Right ventricle myocardium inferior (tissue), 1 donor: ENCODE measurements at regions not wholly inside any gene's neighbourhood (a gene's known extent, or its start where the extent isn't known, plus 50 kb on each side); places are given as distances from the start of the nearest gene placed in this dataset.
"Not testable (repeated sequence)": the region's sequence is repeated elsewhere in the genome, so short reads cannot be mapped to it uniquely, and the experiment has no call there.

Experiments used
- ATAC-seq: fragments of 200-7000 bp; cut with Tn5 transposase; one replicate; pipeline ENCODE4 v1.9.1; 2020; ENCODE audit warnings: mild to moderate bottlenecking, moderate library complexity
- DNase-seq: peaks from one replicate; pipeline ENCODE4 v3.0.0; 2021; ENCODE audit errors: missing footprints
- intact Hi-C: fragments of 100-400 bp; cut with DNase I; formaldehyde crosslinking; loops from one replicate; pipeline ENCODE4 v1.11.0; 2022
- donor health status: DM: no; HTN: yes; CAD: no; lungs with severe emphysema.

DNA sequence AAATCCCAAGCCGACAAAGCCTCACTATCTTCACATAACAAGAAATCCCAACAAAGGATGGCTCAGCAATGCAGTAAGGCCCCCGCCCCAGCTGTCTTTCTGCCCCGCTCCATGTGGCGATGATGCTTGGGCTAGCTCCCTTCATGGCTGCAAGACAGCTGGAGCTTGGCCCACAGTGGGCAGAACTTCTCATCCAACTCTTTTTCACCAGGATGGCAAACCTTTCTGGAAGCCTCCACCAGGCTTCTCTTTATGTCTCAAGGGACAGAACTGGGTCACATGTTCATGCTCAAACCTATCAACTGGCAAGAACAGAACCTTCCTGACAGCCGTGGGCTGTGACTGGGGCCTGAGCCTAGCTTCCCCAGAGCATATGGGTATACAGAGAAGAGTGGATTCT is 260.5 kb upstream of the MKLN1 start:
- ATAC-seq (no peak), DNase-seq (no peak)
- intact Hi-C loops, result no loop called here

DNA sequence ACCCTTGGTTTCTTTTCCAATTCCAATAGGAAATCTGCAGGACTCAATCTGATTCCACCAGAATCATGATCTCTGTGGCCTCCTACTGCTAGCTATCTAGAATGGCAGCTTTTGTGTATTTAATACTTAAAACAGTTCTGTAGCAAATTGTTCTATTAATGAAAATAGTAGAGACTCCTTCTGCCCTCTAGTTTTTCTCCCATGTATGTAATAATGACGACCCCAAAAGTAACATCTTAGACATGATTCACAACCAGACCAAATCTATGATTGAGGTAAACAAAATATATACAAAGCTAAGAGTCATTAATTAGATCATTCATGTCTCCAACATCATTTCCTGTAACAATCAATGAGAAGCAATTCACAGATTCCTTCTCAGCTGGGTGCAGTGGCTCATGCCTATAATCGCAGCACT is 259.1 kb upstream of the MKLN1 start:
- intact Hi-C loops, result no loop called here
- no peak for DNase-seq
- no peak for ATAC-seq

DNA sequence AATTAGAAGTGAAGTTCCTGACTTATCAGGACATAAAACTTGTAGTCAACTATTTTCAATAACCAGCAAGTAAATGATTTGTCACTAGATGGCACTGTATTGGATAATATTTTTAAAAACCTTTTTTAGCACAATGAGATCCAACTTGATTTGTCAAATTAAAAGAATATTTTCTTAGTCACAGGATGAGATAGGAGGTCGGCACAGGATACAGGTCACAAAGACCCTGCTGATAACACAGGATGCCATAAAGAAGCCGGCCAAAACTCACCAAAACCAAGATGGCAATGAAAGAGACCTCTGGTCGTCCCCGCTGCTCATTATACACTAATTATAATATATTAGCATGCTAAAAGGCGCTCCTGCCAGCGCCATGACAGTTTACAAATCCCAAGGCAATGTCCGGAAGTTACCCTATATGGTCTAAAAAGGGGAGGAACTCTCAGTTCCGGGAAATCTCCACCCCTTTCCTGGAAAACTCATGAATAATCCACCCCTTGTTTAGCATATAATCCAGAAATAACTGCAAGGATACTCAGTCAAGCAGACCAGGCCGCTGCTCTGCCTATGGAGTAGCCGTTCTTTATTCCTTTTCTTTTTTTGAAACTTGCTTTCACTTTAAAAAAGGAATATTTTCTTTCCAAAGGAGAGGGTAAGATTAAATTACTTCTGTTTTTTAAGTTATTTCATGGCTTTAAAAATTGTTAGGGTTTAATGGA is 255.7 kb upstream of the MKLN1 start:
- ATAC-seq, result peak; percentile 38
- DNase-seq, result no peak
- intact Hi-C loops, result loop anchor here (2.0 to 5.0 kb wide), 3 partner anchors 33 to 350 kb away; no protein-coding TSS in a partner anchor

DNA sequence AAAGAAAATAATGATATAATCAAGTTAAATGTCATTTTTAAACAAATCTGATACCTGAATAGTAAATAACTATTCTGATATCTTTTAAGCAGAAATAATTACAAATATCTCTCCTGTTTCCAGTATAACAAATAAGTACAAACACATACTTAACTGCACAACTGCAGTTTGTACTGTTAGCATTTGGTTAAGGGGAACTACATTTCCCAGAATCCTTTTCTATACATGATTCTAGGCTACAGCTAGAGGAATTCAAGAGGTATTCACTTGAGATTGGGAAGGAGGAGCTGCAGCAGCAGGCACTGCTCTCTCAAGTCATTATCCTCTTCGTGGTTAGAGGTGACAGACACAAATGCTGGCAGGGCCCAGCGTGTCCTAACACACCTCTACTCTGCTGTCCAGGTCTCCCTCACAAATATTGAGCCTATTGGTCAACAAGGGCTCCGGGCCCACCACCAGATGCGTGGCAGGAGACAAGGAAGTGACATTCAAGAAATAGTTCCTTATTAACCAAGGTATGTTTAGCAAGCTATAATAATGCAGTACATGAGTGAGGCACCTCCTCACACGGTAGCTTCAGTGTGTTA is 255.1 kb upstream of the MKLN1 start:
- ATAC-seq, result peak; percentile 24
- intact Hi-C loops, result loop anchor here (2.0 to 5.0 kb wide), 3 partner anchors 32 to 350 kb away; no protein-coding TSS in a partner anchor
- DNase-seq, result no peak

DNA sequence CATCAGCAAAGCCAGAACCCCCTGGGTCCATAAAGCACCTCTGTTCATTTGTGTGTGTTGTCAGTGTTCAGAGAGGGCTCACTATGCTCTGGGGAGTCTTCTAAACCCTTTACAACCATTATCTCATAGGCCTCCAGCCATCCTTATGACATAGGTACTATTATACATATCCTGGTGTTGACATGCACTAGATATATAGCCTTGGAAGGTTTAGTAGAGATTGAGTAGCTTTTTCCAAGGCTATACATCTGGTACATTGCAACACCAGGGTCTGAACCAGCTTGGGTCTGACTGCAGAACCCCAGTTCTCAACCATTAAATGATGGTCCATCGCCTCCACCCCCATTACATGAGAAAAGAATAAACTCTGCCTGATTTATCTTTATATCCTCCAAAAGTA is 253.6 kb upstream of the MKLN1 start:
- intact Hi-C loops, result loop anchor here (5.0 kb wide), 1 partner anchor 348 kb away; no protein-coding TSS in a partner anchor
- no peak for ATAC-seq

DNA sequence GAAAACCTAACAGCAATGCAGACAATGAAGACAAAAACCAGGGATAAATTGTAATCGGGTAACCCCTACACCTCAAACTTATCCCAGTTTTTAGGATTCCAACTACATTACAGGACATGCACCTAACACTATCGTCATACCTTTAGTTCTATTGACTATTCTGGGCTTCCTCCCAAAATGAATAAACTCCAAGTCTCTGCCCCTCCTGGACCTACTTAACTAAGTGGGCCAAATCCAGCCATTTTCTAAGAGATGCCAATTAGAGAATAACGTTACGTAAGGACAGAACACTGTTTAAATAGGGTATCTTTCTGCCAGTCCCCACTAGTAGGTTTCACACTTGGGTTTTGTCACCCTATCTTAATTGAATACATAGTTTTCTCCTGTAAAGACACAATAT is 253.1 kb upstream of the MKLN1 start:
- intact Hi-C loops, result loop anchor here (5.0 kb wide), 1 partner anchor 348 kb away; no protein-coding TSS in a partner anchor
- DNase-seq, result no peak
- ATAC-seq, result no peak

More for the DNA sequence above, 253.6 kb upstream of the MKLN1 start:
- DNase-seq, result no peak

DNA sequence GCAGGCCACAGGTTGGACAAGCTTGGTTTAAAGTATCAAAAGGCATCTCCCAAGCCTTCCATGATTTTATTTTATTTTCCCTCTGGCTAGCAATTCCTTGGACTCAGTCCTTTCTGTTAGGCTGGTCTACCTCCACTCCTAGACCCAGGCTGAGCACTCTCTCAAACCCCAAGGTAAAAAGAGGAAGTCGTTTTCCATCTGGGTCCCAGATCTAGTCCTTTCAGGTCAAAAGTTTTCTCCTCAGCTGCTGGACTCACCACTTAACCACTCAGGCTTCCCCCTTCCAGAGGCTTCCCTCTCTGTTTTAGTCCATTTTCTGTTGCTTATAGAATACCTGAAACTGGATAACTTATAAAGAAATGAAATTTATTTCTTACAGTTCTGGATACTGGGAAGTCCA is 252.3 kb upstream of the MKLN1 start:
- intact Hi-C loops, result no loop called here
- ATAC-seq (no peak), DNase-seq (no peak)

DNA sequence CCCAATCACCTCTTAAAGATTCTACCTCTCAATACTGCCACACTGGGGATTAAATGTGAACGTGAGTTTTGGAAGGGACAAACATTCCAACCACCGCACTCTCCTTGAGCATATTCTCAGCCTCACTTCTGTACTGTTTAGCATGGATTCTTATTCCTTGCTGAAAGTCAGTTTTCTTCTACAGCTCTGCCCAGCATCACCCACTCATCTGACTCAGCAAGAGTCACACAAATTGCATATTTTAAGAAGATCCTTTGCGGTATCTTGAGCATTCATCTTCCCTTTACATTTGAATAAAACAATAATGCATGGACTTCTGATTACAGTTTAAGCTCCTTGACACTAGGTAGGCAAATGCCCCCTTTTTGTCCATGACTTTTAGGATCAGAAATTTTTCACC is 251.6 kb upstream of the MKLN1 start:
- intact Hi-C loops, result no loop called here
- no peak for ATAC-seq

DNA sequence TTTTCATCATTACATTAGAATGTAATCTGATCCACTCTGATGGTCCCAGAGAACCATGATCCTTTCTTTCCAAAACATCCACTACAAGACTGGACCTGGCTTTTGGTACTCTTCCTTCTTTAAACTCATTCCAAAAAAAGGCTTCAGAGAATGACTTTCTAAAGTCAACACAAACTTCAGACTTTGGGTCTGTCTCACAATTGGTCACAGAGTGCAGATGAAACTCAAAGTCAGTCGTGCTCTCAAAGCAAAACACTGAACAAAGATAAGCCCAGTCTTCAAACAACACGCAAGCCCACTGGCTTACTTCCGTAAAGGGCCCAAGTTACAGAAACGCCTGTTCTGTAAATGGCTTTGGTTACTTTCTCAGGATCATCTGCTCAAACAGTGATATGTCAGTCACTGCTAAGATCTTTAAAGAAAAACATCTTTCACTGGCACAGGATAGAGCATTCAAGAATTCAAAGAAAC is 250.9 kb upstream of the MKLN1 start:
- intact Hi-C loops, result no loop called here
- DNase-seq, result no peak
- no peak for ATAC-seq

More for the DNA sequence above, 251.6 kb upstream of the MKLN1 start:
- no peak for DNase-seq

DNA sequence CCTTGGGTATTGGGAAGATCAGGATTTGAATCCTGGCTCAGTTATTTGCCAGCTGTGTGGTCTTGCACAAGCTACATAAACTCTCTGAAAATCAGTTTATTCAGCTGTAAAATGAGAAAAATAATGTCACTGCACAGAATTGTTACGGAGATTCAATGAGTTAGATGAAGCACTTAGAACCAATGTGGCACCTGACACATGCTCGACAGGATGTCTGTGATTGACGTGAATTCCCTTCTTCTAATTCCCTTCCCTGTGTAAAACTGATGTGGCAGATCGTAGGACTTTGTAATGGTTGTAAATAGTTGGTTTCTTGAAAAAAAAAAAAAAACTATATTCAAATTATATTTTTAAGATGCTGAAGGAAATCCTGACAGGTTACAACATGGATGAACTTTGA is 249.9 kb upstream of the MKLN1 start:
- no peak for ATAC-seq
- intact Hi-C loops, result no loop called here
- DNase-seq, result no peak

DNA sequence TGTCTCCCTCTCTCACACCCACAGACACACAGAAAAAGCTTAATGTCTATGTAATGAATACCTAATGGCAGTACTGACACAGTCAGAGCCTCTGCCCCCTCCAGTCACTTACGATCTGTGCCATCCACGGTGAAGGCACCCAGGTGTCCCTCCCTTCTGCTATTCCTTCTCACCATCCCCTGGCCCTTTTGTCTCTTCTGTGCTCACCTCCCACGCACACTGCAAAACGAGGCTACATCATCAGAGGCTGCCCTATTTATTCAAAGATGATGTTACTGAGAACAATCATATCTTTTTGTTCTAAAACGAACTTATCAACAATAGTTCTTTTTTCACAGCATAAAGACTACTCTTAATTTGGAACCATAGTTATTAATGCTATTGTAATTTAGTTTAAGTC is 246.9 kb upstream of the MKLN1 start:
- no peak for DNase-seq
- intact Hi-C loops, result no loop called here
- no peak for ATAC-seq

DNA sequence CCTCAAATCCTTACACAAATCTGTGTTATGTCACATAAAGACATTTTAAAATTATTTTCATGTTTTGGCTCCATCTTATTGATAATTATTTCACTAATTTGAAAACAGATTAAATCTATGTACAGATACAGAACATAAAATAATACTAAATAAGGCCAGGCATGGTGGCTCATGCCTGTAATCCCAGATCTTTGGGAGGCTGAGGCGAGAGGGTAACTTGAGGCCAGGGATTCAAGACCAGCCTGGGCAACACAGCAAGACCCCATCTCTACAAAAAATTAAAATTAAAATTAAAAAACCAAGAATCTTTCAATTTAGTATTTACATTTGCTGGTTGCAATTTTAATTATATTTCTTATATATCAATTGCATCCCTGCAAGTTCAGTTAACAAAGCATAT is 246.4 kb upstream of the MKLN1 start:
- ATAC-seq (no peak), DNase-seq (no peak)
- intact Hi-C loops, result no loop called here

DNA sequence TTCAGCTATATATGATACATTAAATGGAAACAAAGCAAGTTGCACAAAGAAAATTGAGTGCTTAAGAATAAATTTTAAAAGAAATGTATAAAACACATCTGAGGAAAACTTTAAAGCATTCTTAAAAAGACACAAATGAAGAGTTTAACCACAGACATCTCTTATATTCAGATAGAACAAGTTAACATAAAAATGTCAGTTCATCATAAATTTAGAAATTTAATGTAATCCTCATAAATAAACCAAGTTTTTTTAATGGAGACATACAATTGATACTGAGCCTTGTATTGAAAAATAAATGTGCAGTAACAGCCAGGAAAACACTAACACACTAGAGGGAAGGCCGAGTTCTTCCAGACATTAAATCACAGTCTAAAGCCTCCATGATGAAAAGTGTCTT is 243.9 kb upstream of the MKLN1 start:
- no peak for ATAC-seq
- intact Hi-C loops, result no loop called here
- DNase-seq, result no peak

DNA sequence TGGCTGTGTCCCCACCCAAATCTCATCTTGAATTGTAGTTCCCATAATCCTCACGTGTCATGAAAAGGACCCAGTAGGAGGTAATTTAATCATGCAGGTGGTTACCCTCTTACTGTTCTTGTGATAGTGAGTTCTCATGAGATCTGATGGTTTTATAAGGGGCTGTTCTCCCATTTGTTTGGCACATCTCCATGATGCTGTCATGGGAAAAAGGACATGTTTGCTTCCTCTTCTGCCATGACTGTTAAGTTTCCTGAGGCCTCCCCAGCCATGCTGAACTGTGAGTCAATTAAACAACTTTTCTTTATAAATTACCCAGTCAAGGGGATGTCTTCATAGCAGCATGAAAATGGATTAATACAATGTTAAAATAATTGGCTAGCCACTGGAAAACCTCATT is 243.3 kb upstream of the MKLN1 start:
- DNase-seq, ATAC-seq, intact Hi-C loops: not testable (repeated sequence)

DNA sequence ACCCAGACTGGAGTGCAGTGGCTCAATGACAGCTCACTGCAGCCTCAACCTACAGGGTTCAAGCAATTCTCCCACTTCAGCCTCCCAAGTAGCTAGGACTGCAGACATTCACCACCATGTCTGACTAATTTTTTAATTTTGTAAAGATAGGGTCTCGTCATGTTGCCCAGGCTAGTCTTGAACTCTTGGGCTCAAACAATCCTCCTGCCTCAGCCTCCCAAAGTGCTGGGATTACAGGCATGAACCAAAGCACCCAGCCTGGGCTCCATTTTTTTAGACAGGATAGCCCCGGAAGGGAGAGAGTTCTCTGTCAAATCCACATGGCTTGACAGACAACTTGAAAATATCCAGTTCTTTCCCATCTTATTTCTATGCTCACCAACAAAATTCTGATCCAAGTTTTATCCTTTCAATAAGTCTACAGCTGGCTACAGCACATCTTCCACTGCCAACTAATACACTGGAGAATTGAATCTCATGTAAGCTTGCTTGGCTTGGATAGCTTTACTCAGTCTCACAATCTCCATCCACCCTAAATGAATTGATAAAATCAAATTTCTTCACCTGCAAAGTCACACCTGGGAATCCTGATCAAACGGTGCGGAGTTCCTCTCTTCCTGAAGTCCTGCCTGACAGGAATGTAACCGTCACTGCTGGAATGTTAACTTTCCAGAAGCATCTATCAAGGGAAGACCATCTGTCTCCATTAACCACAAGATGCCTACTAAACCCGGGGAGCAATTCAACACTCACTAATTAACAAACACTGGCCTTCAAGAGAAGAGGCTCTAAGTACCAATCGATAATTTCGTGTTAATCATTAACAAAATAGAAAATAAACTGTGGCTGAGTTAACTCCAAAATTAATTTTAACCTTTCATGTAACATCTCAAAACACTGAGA is 239.7 kb upstream of the MKLN1 start:
- intact Hi-C loops, result no loop called here
- DNase-seq (no peak), ATAC-seq (peak; percentile 58)

DNA sequence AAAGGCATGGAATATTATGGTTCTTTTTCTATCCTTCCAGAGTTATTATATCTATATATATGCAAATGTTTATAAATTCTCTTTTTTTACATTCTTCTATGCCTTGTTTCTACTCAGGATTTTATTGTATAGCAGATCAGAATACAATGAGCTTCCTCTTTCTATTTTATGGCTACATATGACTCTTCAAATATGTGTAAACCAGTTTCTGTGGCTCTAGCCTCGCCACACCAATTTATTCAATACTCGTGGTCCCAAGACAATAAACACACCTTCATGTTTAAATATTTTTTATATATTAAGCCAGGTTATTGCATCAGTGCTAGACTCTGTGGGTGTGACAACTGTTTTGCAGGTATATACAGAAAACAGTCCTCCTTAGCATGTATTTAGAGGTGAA is 237.5 kb upstream of the MKLN1 start:
- intact Hi-C loops, result no loop called here
- DNase-seq, result no peak
- no peak for ATAC-seq

DNA sequence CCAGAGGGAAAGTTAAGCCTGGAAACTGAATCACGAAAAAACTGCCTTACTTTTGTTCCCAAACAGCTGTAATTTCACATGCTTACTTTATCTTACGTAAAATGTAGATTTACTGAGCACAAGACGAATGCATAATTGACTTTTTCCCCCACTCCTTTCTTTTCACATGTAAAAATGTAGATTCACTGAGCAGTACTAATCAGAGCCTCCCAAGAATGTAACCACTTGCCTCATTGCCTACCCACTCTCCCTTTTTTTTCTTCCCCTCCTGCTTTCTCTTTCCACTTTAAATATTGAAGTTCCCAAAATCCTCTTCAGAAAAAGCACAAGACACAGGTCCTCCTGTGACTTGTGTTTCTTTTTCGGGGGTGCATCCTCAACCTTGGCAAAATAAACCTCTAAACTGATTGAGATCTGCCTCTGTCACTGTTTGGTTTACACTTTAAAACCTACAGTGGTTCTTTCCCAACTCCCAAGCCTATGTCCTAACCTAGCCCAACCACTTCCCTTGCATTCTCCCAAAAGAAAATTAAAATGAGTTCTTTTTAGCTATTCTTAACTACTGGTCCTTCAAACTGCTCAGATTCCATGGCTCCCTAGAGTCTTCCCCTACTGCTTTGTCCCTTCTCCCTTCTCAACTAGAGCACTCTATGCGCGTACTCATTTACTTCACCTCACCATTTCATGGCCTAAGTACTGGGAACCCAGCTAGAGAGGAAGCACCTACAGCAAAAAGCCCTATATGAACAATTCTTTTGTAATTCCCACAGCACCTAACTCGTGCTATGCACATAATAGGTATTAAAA is 236.6 kb upstream of the MKLN1 start:
- intact Hi-C loops, result no loop called here
- ATAC-seq (peak; percentile 21), DNase-seq (no peak)

DNA sequence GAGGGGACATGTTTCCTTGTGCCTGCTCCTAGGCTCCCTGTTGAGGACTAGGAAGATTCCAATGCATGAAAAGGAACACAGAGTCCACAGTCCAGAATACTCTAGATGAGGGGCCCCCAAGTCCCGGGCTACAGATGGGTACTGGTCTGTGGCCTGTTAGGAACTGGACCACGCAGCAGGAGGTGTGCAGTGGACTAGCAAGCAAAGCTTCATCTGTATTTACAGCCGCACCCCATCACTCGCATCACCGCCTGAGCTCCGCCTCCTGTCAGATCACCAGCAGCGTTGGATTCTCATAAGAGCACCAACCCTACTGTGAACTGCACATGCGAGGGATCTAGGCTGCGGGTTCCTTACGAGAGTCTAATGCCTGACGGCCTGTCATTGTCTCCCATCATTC is 233.0 kb upstream of the MKLN1 start:
- intact Hi-C loops, result no loop called here
- DNase-seq, result no peak
- ATAC-seq, result no peak

DNA sequence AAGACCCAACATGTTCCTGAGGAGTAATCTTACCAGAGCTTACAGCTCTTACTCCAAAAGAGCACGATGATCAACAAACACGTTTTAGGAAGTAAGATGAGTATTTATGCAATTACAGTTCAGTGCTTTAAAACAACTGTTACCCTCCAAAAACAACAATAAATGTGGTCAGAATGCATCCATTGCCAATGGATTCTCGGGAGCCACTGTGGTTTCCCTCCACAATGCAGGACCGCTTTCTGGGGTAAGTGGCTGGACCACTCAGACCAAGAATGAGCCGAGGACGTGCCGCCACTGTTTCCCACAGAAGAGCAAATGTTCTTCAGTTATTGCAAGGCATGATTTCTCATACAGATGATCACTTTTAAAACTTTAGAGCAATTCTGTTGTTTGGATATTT is 232.3 kb upstream of the MKLN1 start:
- no peak for DNase-seq
- intact Hi-C loops, result no loop called here
- no peak for ATAC-seq
